A549 (cell line): ENCODE measurements at regions not wholly inside any gene's neighbourhood (a gene's known extent, or its start where the extent isn't known, plus 50 kb on each side); places are given as distances from the start of the nearest gene placed in this dataset.

Experiments
- ATAC-seq, 2 experiments: fragments of 200-7000 bp in 1 of 2; fragments of >200 bp in 1 of 2; cut with Nextera tagmentation in 1 of 2; cut with Tn5 transposase in 1 of 2; 3 replicates each; pipeline versions ENCODE4 v1.8.0 to v1.9.1; 2018 to 2020; ENCODE audit warnings: mild to moderate bottlenecking in 1 of 2, moderate library complexity in 1 of 2
- CTCF ChIA-PET: fragments of 300-600 bp; sonication (Branson Sonifier 250); formaldehyde crosslinking; extraction: SDS; loops from one replicate; lab custom pipeline; 2021; ENCODE audit warnings: antibody characterized with exemption, inconsistent platforms; lab: Yijun Ruan, JAX
- POLR2A ChIA-PET: fragments of 350-600 bp; formaldehyde crosslinking; extraction: SDS; loops from one replicate; lab custom pipeline; 2021; ENCODE audit warnings: antibody characterized with exemption, inconsistent platforms; lab: Yijun Ruan, JAX
- DNase-seq, 2 experiments: peaks; one replicate each; pipeline versions ENCODE4 v3.0.0 to v3.0.0-alpha.2; 2011 to 2016; ENCODE audit warnings: low read depth in 1 of 2, low spot score in 1 of 2
- FAIRE-seq: peaks from 2 replicates; lab custom pipeline; 2011; peaks lifted over from hg19 to GRCh38; lab: Jason Lieb, UNC
- H3K27ac ChIP-seq, 2 experiments: fragments of >200 bp; sonication (Bioruptor Twin); formaldehyde crosslinking; 3 replicates each; pipeline ENCODE4 v1.5.1; 2016 to 2017
- H3K4me1 ChIP-seq: fragments of >200 bp; sonication (Bioruptor Twin); formaldehyde crosslinking; 3 replicates; pipeline ENCODE4 v1.6.1; 2016
- H3K4me2 ChIP-seq: fragments of >200 bp; sonication (Bioruptor Twin); formaldehyde crosslinking; 3 replicates; pipeline ENCODE4 v1.6.1; 2016
- H3K4me3 ChIP-seq: fragments of >200 bp; sonication (Bioruptor Twin); formaldehyde crosslinking; 3 replicates; pipeline ENCODE4 v1.5.1; 2016
- H3K9me3 ChIP-seq: fragments of >200 bp; sonication (Bioruptor Twin); formaldehyde crosslinking; 3 replicates; pipeline ENCODE4 v1.6.1; 2016
- CHD2 ChIP-seq: fragments of 150-350 bp; IDR thresholded peaks from 2 replicates; pipeline ENCODE4 v1.6.1; 2014; ENCODE audit warnings: low read length; ENCODE audit not compliant: partially characterized antibody
- EHMT2 ChIP-seq: fragments of 200-600 bp; sonication (generic); IDR thresholded peaks from 2 replicates; pipeline ENCODE4 v1.6.1; 2016; ENCODE audit warnings: antibody characterized with exemption, low read depth, mild to moderate bottlenecking, moderate library complexity
- EP300 ChIP-seq, 2 experiments: fragments of >200 bp; sonication (Bioruptor Twin); formaldehyde crosslinking; IDR thresholded peaks; 2 replicates in 1 of 2; 3 replicates in 1 of 2; pipeline ENCODE4 v1.6.1; 2016 to 2017
- HOXB13 ChIP-seq: fragments of 250-450 bp; sonication (Bioruptor Pico); IDR thresholded peaks from 2 replicates; pipeline ENCODE4 v1.5.0; 2020; ENCODE audit warnings: low read depth, mild to moderate bottlenecking, moderate library complexity
- JUN ChIP-seq, 2 experiments: fragments of >200 bp; sonication (Bioruptor Twin); formaldehyde crosslinking; IDR thresholded peaks; 2 replicates in 1 of 2; 3 replicates in 1 of 2; pipeline ENCODE4 v1.6.1; 2016 to 2017
- KDM1A ChIP-seq: fragments of 200-600 bp; sonication (generic); IDR thresholded peaks from 2 replicates; pipeline ENCODE4 v1.6.1; 2016; ENCODE audit warnings: low read depth, mild to moderate bottlenecking
- MAZ ChIP-seq: fragments of 150-350 bp; IDR thresholded peaks from 2 replicates; pipeline ENCODE4 v1.6.1; 2014; ENCODE audit warnings: antibody characterized with exemption, low read depth, low read length, borderline replicate concordance
- PHF8 ChIP-seq: fragments of 200-600 bp; sonication (generic); IDR thresholded peaks from 2 replicates; pipeline ENCODE4 v1.6.1; 2016; ENCODE audit warnings: low read depth, mild to moderate bottlenecking, antibody characterized with exemption, moderate library complexity, borderline replicate concordance
- RAD21 ChIP-seq, 2 experiments: fragments of >200 bp in 1 of 2; sonication (Bioruptor Twin) in 1 of 2; formaldehyde crosslinking in 1 of 2; IDR thresholded peaks in 1 of 2; conservative IDR thresholded peaks in 1 of 2; 2 replicates in 1 of 2; 3 replicates in 1 of 2; pipeline ENCODE4 v1.6.1; 2012 to 2018; ENCODE audit warnings: inconsistent platforms in 1 of 2
- RARB ChIP-seq: fragments of 250-450 bp; sonication (Bioruptor Pico); IDR thresholded peaks from 2 replicates; pipeline ENCODE4 v1.8.0; 2021; ENCODE audit warnings: mild to moderate bottlenecking, moderate library complexity
- RCOR1 ChIP-seq: fragments of 150-350 bp; IDR thresholded peaks from 2 replicates; pipeline ENCODE4 v1.6.1; 2014; ENCODE audit warnings: antibody characterized with exemption, low read length, low read depth
- RFX5 ChIP-seq: fragments of 450-650 bp; IDR thresholded peaks from 2 replicates; pipeline ENCODE4 v1.7.1; 2014; ENCODE audit warnings: antibody characterized with exemption, mild to moderate bottlenecking, moderate library complexity
- SREBF2 ChIP-seq: fragments of 450-650 bp; IDR thresholded peaks from 2 replicates; pipeline ENCODE4 v1.6.1; 2014; ENCODE audit warnings: mild to moderate bottlenecking, moderate library complexity
- ZSCAN20 ChIP-seq: fragments of 250-450 bp; sonication (Bioruptor Pico); IDR thresholded peaks from 2 replicates; pipeline ENCODE4 v1.8.0; 2022; ENCODE audit warnings: mild to moderate bottlenecking, moderate library complexity
- WGBS: methylation state at CpG from one replicate; pipeline ENCODE4 v1.1.6; 2017; ENCODE audit errors: missing lambda C conversion rate; 5-methylcytosine and 5-hydroxymethylcytosine counted together
- TF ChIP-seq, protein P1 (sequence below): fragments of 200-600 bp; sonication (generic); IDR thresholded peaks from 2 replicates; pipeline ENCODE4 v1.6.1; 2016; ENCODE audit warnings: antibody characterized with exemption, mild to moderate bottlenecking, moderate library complexity
- TF ChIP-seq, protein P2 (sequence below): fragments of 450-650 bp; IDR thresholded peaks from 2 replicates; pipeline ENCODE4 v1.6.1; 2014; ENCODE audit warnings: antibody characterized with exemption
- TF ChIP-seq, protein P3 (sequence below): fragments of >200 bp; sonication (Bioruptor Twin); formaldehyde crosslinking; IDR thresholded peaks from 2 replicates; pipeline ENCODE4 v1.6.1; 2016
- TF ChIP-seq, protein P4 (sequence below): fragments of 150-350 bp; IDR thresholded peaks from 2 replicates; pipeline ENCODE4 v1.6.1; 2014; ENCODE audit warnings: low read depth, mild to moderate bottlenecking, low read length
- TF ChIP-seq, protein P5 (sequence below): fragments of >200 bp; sonication (Bioruptor Twin); formaldehyde crosslinking; IDR thresholded peaks from 3 replicates; pipeline ENCODE4 v1.5.1; 2016
- TF ChIP-seq, protein P6 (sequence below): fragments of >200 bp; sonication (Bioruptor Twin); formaldehyde crosslinking; IDR thresholded peaks from 3 replicates; pipeline ENCODE4 v1.6.1; 2016
- TF ChIP-seq, protein P7 (sequence below): IDR thresholded peaks from 2 replicates; pipeline ENCODE4 v1.6.1; 2012

DNA sequence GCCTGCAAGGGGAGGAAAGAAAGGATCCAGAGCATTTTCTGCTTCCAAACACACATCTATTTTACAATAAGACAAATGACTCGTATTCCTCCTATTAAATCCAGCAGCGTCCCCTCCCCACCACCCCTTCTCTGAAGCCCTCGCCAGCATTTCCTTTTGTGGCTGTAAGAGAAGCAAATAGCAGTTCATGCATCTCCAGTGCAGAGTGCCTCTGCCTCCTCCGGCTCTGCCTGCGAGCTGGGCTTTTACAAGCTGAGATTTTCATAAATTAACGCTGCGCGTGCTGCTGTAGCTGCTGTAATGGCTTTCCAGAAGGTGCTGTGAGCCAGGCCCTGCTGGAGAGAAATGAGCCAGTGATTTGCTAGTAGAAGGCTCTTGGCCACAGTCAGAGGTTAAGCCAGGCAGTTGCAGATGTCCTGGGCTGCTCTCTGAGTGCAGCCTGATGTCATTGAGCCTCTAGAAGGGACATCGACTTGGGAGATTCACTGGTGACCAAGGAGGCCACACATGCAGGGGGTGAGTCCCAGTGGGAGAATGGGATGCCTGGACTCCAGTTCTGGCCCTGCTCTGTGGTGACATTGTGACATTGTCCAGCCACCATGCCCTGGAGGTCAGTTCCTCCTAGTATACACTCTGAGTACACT lies 134.5 kb upstream of the NAV2 start (continued):
- TF ChIP-seq, protein P1, sequence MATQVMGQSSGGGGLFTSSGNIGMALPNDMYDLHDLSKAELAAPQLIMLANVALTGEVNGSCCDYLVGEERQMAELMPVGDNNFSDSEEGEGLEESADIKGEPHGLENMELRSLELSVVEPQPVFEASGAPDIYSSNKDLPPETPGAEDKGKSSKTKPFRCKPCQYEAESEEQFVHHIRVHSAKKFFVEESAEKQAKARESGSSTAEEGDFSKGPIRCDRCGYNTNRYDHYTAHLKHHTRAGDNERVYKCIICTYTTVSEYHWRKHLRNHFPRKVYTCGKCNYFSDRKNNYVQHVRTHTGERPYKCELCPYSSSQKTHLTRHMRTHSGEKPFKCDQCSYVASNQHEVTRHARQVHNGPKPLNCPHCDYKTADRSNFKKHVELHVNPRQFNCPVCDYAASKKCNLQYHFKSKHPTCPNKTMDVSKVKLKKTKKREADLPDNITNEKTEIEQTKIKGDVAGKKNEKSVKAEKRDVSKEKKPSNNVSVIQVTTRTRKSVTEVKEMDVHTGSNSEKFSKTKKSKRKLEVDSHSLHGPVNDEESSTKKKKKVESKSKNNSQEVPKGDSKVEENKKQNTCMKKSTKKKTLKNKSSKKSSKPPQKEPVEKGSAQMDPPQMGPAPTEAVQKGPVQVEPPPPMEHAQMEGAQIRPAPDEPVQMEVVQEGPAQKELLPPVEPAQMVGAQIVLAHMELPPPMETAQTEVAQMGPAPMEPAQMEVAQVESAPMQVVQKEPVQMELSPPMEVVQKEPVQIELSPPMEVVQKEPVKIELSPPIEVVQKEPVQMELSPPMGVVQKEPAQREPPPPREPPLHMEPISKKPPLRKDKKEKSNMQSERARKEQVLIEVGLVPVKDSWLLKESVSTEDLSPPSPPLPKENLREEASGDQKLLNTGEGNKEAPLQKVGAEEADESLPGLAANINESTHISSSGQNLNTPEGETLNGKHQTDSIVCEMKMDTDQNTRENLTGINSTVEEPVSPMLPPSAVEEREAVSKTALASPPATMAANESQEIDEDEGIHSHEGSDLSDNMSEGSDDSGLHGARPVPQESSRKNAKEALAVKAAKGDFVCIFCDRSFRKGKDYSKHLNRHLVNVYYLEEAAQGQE = no peak
- TF ChIP-seq EHMT2 (no peak), RFX5 (no peak), RARB (CRISPR knock-in tag) (no peak), CHD2 (no peak), ZSCAN20 (CRISPR knock-in tag) (no peak), MAZ (no peak), EP300 (IDR thresholded peaks at IDR 0.05) (no peak)
- TF ChIP-seq, protein P2, sequence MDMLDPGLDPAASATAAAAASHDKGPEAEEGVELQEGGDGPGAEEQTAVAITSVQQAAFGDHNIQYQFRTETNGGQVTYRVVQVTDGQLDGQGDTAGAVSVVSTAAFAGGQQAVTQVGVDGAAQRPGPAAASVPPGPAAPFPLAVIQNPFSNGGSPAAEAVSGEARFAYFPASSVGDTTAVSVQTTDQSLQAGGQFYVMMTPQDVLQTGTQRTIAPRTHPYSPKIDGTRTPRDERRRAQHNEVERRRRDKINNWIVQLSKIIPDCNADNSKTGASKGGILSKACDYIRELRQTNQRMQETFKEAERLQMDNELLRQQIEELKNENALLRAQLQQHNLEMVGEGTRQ = no peak
- TF ChIP-seq, protein P3, sequence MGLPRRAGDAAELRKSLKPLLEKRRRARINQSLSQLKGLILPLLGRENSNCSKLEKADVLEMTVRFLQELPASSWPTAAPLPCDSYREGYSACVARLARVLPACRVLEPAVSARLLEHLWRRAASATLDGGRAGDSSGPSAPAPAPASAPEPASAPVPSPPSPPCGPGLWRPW = no peak

DNA sequence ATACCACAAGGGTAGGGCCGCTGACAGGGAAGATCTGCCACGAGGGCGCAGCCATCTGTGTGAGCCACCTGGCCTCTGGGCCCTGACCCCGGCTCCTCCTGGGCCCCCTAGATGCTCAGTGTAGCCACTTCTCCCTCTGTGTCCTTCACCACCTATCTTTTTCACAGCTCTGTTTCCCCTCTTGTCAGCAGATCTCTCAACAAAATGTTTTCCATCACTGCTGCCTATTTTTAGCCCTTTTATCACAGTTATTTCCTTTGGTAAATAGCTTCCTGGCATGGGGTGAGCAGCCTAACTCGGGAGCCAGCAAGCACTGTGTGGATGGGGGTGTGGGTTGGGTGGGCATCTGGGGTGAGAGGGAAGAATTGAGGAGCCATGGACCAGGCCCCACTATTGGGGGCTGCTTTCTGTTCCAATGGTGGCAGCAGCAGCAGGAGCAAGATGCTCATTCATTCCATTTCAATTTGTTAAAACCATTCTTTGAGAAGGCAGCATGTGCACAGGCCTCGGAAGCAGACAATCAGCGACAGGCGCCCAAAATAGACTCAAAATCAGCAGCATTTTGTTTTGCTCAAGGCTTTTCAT lies 135.2 kb upstream of the NAV2 start:
- FAIRE-seq = no peak
- TF ChIP-seq PHF8 (no peak), JUN (IDR thresholded peaks at IDR 0.05) (no peak)
- TF ChIP-seq, protein P4, sequence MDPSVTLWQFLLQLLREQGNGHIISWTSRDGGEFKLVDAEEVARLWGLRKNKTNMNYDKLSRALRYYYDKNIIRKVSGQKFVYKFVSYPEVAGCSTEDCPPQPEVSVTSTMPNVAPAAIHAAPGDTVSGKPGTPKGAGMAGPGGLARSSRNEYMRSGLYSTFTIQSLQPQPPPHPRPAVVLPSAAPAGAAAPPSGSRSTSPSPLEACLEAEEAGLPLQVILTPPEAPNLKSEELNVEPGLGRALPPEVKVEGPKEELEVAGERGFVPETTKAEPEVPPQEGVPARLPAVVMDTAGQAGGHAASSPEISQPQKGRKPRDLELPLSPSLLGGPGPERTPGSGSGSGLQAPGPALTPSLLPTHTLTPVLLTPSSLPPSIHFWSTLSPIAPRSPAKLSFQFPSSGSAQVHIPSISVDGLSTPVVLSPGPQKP = no peak

DNA sequence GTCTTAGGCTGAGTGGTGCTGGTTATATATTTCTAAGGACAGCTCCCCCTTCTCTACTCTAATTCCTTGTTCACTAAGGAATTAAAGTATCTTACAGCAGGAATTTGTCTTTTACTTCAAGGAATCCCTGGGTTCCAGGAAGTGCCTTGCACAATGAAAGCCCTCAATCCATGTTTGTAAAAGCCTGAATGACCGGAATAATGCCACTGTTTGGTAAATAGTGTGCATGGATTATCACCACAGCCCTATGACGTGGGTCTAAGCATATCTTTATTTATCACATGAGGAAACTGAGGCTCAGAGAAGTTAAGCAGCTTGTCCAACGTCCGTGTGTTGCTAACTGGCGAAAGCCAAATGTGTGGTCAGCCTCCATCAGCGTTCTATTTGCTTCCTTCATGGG lies 135.7 kb upstream of the NAV2 start:
- no peak for DNase-seq
- no peak for ATAC-seq
- ChIA-PET POLR2A (no interaction called here), CTCF (interaction anchor here (8.9 kb wide), 1 partner anchor 12 kb away, joined by 65 read pairs; no protein-coding TSS in a partner anchor)
- Histone ChIP-seq H3K4me3 (no peak overlapping the region), H3K27ac (no peak overlapping the region), H3K9me3 (no peaks in the 10 kb centered on the region), H3K4me1 (no peaks in the 10 kb centered on the region), H3K4me2 (no peak overlapping the region)
- 61% methylated on average over 6 of the region's 6 CpGs for WGBS
- FAIRE-seq = no peak
- TF ChIP-seq, protein P5, sequence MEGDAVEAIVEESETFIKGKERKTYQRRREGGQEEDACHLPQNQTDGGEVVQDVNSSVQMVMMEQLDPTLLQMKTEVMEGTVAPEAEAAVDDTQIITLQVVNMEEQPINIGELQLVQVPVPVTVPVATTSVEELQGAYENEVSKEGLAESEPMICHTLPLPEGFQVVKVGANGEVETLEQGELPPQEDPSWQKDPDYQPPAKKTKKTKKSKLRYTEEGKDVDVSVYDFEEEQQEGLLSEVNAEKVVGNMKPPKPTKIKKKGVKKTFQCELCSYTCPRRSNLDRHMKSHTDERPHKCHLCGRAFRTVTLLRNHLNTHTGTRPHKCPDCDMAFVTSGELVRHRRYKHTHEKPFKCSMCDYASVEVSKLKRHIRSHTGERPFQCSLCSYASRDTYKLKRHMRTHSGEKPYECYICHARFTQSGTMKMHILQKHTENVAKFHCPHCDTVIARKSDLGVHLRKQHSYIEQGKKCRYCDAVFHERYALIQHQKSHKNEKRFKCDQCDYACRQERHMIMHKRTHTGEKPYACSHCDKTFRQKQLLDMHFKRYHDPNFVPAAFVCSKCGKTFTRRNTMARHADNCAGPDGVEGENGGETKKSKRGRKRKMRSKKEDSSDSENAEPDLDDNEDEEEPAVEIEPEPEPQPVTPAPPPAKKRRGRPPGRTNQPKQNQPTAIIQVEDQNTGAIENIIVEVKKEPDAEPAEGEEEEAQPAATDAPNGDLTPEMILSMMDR = no peak
- TF ChIP-seq SREBF2 (no peak), ZSCAN20 (CRISPR knock-in tag) (no peak), RARB (CRISPR knock-in tag) (no peak), EHMT2 (no peak), KDM1A (no peak), CHD2 (no peak), RAD21 (conservative IDR thresholded peaks at IDR 0.05 in 1 of 2, IDR thresholded peaks at IDR 0.05 in 1 of 2) (no peak), RCOR1 (no peak), HOXB13 (CRISPR knock-in tag) (no peak)
- TF ChIP-seq, protein P4 = no peak
- TF ChIP-seq, protein P6, sequence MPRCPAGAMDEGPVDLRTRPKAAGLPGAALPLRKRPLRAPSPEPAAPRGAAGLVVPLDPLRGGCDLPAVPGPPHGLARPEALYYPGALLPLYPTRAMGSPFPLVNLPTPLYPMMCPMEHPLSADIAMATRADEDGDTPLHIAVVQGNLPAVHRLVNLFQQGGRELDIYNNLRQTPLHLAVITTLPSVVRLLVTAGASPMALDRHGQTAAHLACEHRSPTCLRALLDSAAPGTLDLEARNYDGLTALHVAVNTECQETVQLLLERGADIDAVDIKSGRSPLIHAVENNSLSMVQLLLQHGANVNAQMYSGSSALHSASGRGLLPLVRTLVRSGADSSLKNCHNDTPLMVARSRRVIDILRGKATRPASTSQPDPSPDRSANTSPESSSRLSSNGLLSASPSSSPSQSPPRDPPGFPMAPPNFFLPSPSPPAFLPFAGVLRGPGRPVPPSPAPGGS = no peak
- TF ChIP-seq, protein P7, sequence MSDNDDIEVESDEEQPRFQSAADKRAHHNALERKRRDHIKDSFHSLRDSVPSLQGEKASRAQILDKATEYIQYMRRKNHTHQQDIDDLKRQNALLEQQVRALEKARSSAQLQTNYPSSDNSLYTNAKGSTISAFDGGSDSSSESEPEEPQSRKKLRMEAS = no peak

More for the DNA sequence above, 135.2 kb upstream of the NAV2 start:
- DNase-seq = no peak
- Histone ChIP-seq H3K4me3 (no peak overlapping the region), H3K9me3 (no peaks in the 10 kb centered on the region), H3K4me2 (no peak overlapping the region), H3K27ac (no peak overlapping the region), H3K4me1 (no peaks in the 10 kb centered on the region)
- ChIA-PET CTCF (interaction anchor here (8.9 kb wide), 1 partner anchor 13 kb away, joined by 65 read pairs; no protein-coding TSS in a partner anchor), POLR2A (no interaction called here)
- WGBS = 70% methylated on average over 8 of the region's 8 CpGs
- no peak for ATAC-seq
